IPS-18a (cell line): ENCODE measurements at regions not wholly inside any gene's neighbourhood (a gene's known extent, or its start where the extent isn't known, plus 50 kb on each side); places are given as distances from the start of the nearest gene placed in this dataset.

ENCODE experiments used
- H3K27ac ChIP-seq: one replicate; pipeline ENCODE4 v1.5.1; 2013; ENCODE audit warnings: low read length
- H3K27me3 ChIP-seq: one replicate; pipeline ENCODE4 v1.6.1; 2013; ENCODE audit warnings: mild to moderate bottlenecking, low read length; ENCODE audit not compliant: control insufficient read depth, insufficient read depth
- H3K36me3 ChIP-seq: one replicate; pipeline ENCODE4 v1.6.1; 2013; ENCODE audit warnings: low read depth, low read length; ENCODE audit not compliant: control insufficient read depth
- H3K4me1 ChIP-seq: one replicate; pipeline ENCODE4 v1.6.1; 2013; ENCODE audit warnings: low read depth, low read length; ENCODE audit not compliant: control insufficient read depth
- H3K4me3 ChIP-seq: one replicate; pipeline ENCODE4 v1.5.1; 2013; ENCODE audit warnings: low read length
- H3K9ac ChIP-seq: one replicate; pipeline ENCODE4 v1.6.1; 2013; ENCODE audit warnings: mild to moderate bottlenecking, low read length, moderate library complexity
- H3K9me3 ChIP-seq: one replicate; pipeline ENCODE4 v1.6.1; 2013; ENCODE audit warnings: low read depth, low read length; ENCODE audit not compliant: control insufficient read depth

GRCh38 chr12:59929110-59929509 lies 333.3 kb downstream of the SLC16A7 start:
- Histone ChIP-seq H3K27me3 (peaks cover 4% of the 10 kb centered on the region), H3K27ac (no peak overlapping the region), H3K36me3 (no peaks in the 10 kb centered on the region), H3K4me1 (no peaks in the 10 kb centered on the region), H3K9me3 (no peaks in the 10 kb centered on the region), H3K4me3 (no peak overlapping the region), H3K9ac (no peak overlapping the region)

DNA sequence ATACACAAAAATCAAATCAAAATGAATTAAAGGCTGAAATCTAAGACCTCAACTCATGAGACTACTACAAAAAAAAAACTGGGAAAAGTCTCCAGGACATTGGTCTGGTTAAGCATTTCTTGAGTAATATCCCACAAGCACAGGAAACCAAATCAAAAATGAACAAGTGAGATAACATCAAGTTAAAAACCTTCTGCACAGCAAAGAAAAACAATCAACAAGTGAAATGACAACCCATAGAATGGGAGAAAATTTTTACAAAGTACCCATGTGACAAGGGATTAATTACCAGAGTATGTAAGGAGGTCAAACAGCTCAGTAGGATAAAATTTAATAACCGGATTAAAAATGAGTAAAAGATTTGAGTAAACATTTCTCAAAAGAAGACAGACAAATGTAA lies 338.7 kb downstream of the SLC16A7 start:
- Histone ChIP-seq H3K4me3 (no peak overlapping the region), H3K4me1 (peaks cover 19% of the 10 kb centered on the region), H3K27me3 (peaks cover 56% of the 10 kb centered on the region), H3K9me3 (no peaks in the 10 kb centered on the region), H3K36me3 (no peaks in the 10 kb centered on the region), H3K27ac (no peak overlapping the region), H3K9ac (no peak overlapping the region)

DNA sequence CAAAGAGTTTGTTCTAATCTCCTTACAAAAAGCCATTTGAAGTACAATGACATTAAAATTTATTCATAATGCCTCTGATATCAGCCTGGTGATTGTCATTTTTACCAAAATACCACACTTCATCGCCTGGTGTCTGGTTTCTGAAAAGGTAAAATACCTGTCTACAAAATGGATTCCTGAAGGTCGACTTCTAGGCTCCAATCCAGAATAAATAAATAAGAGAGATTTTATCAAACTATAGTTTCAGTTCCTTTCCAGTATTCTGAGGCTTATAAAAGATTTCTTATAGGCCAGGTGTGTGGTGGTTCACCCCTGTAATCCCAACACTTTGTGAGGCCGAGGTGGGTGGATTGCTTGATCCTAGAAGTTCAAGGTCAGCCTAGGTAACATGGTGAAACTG lies 340.7 kb downstream of the SLC16A7 start:
- Histone ChIP-seq H3K9ac (no peak overlapping the region), H3K27ac (no peak overlapping the region), H3K27me3 (peaks cover 75% of the 10 kb centered on the region), H3K4me1 (peaks cover 19% of the 10 kb centered on the region), H3K36me3 (no peaks in the 10 kb centered on the region), H3K9me3 (no peaks in the 10 kb centered on the region), H3K4me3 (no peak overlapping the region)

GRCh38 chr12:59937148-59937547 lies 341.3 kb downstream of the SLC16A7 start:
- peaks cover 75% of the 10 kb centered on the region for H3K27me3 ChIP-seq
- no peak overlapping the region for H3K27ac ChIP-seq
- H3K4me1 ChIP-seq = peaks cover 19% of the 10 kb centered on the region
- no peaks in the 10 kb centered on the region for H3K9me3 ChIP-seq
- H3K9ac ChIP-seq = no peak overlapping the region
- H3K4me3 ChIP-seq = no peak overlapping the region
- H3K36me3 ChIP-seq = no peaks in the 10 kb centered on the region

- peaks cover 19% of the 10 kb centered on the region for H3K4me1 ChIP-seq
- no peak overlapping the region for H3K9ac ChIP-seq
- no peaks in the 10 kb centered on the region for H3K9me3 ChIP-seq
- H3K4me3 ChIP-seq = peak overlapping the region; percentile 33
- H3K36me3 ChIP-seq = no peaks in the 10 kb centered on the region
- H3K27ac ChIP-seq = no peak overlapping the region
- H3K27me3 ChIP-seq = peaks cover 75% of the 10 kb centered on the region
These were observed 342.5 kb downstream of the SLC16A7 start for GRCh38 chr12:59938190-59938962.

DNA sequence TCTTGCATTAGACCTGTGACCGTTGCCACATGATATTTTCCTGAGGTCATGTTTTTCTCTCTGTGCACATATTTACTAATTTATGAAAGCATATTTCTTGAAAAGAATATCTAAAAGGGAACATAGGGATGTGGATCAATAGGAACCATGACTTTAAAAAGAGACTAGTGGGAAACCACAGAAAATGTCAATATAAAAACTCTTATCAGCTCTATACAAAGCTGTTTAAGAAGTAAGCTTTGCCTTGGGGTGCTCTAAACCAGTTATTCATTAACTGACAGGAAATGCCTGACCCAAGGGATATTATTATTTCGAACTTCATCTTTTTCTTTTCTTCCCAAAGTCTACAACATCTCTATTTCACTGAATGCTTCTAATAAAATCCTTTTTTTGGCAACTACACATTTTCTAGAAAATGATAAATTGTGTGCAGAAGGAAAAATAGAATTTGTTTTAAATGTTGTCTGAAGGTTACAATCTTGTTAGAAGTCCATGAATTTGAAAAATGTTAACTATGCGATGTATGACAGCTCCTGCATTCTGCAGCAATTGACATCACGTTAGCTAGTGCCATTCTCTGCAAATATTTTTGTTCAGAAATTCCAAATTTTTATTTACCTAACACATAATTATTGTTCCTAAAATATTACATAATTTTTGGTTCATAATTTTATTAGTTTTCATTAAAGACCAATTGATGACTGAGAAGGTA lies 345.0 kb downstream of the SLC16A7 start:
- peaks cover 54% of the 10 kb centered on the region for H3K27me3 ChIP-seq
- H3K4me1 ChIP-seq = peaks cover 19% of the 10 kb centered on the region
- H3K36me3 ChIP-seq = no peaks in the 10 kb centered on the region
- H3K9me3 ChIP-seq = no peaks in the 10 kb centered on the region
- no peak overlapping the region for H3K27ac ChIP-seq
- H3K9ac ChIP-seq = no peak overlapping the region
- H3K4me3 ChIP-seq = no peak overlapping the region

GRCh38 chr12:59941461-59941860 lies 345.6 kb downstream of the SLC16A7 start:
- Histone ChIP-seq H3K4me1 (peaks cover 19% of the 10 kb centered on the region), H3K27me3 (peaks cover 48% of the 10 kb centered on the region)

DNA sequence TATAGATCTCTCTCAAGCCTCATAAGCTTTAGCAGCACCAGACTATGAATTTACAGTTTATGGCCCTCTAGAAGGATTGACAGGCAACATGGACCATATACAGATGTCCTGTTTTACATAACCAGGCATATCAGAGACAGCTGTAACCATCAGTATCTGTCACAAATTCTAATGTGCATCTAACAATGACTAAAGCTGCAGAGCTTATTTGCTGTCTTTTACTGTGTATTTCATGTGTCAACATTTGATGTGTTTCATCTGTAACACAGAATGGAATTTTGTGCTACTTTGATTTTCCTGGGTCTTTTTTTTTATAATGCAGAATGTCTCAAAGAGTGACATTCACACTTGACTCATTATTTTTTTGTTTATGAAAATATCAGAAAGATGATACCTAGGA lies 348.3 kb downstream of the SLC16A7 start:
- no peak overlapping the region for H3K9ac ChIP-seq
- no peak overlapping the region for H3K4me3 ChIP-seq
- peaks cover 22% of the 10 kb centered on the region for H3K27me3 ChIP-seq
- peaks cover under 1% of the 10 kb centered on the region for H3K4me1 ChIP-seq
- H3K27ac ChIP-seq = no peak overlapping the region
- no peaks in the 10 kb centered on the region for H3K36me3 ChIP-seq
- H3K9me3 ChIP-seq = no peaks in the 10 kb centered on the region

More at GRCh38 chr12:59941461-59941860, 345.6 kb downstream of the SLC16A7 start:
- no peaks in the 10 kb centered on the region for H3K36me3 ChIP-seq
- no peak overlapping the region for H3K27ac ChIP-seq
- no peak overlapping the region for H3K9ac ChIP-seq
- no peaks in the 10 kb centered on the region for H3K9me3 ChIP-seq
- no peak overlapping the region for H3K4me3 ChIP-seq

GRCh38 chr12:59946635-59947034 lies 350.8 kb downstream of the SLC16A7 start:
- Histone ChIP-seq H3K4me1 (no peaks in the 10 kb centered on the region), H3K9ac (no peak overlapping the region), H3K27me3 (no peaks in the 10 kb centered on the region), H3K27ac (no peak overlapping the region), H3K36me3 (no peaks in the 10 kb centered on the region), H3K9me3 (no peaks in the 10 kb centered on the region), H3K4me3 (no peak overlapping the region)

- H3K9ac ChIP-seq = no peak overlapping the region
- H3K4me3 ChIP-seq = no peak overlapping the region
- peaks cover 7% of the 10 kb centered on the region for H3K4me1 ChIP-seq
- no peaks in the 10 kb centered on the region for H3K9me3 ChIP-seq
- no peak overlapping the region for H3K27ac ChIP-seq
- no peaks in the 10 kb centered on the region for H3K36me3 ChIP-seq
- H3K27me3 ChIP-seq = no peaks in the 10 kb centered on the region
These were observed 367.7 kb downstream of the SLC16A7 start for GRCh38 chr12:59963546-59963945.

GRCh38 chr12:59972905-59973304 lies 377.1 kb downstream of the SLC16A7 start:
- H3K36me3 ChIP-seq = no peaks in the 10 kb centered on the region
- no peaks in the 10 kb centered on the region for H3K4me1 ChIP-seq
- H3K4me3 ChIP-seq = no peak overlapping the region
- no peaks in the 10 kb centered on the region for H3K27me3 ChIP-seq
- no peaks in the 10 kb centered on the region for H3K9me3 ChIP-seq
- no peak overlapping the region for H3K9ac ChIP-seq
- no peak overlapping the region for H3K27ac ChIP-seq

DNA sequence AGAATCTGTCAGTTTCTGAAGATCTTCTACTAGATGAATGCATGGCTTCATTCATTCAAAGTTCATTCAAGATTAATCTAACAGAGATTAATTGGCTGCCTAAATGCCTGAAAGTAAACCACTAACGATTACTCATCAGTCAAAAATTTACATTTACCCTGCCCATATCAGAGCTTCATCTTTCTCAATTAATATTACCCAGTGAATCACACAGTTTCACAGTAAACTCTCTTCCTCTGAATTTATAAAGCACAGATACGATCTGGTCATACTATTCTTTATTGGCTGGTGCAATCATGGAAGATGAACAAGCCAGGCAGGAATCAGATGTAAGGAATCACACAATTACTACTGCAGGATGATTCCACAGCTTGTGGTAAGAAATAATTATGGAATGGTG lies 377.7 kb downstream of the SLC16A7 start:
- Histone ChIP-seq H3K9ac (no peak overlapping the region), H3K9me3 (no peaks in the 10 kb centered on the region), H3K4me3 (no peak overlapping the region), H3K27ac (no peak overlapping the region), H3K36me3 (no peaks in the 10 kb centered on the region), H3K27me3 (no peaks in the 10 kb centered on the region), H3K4me1 (no peaks in the 10 kb centered on the region)
